BJ (cell line): ENCODE measurements at regions not wholly inside any gene's neighbourhood (a gene's known extent, or its start where the extent isn't known, plus 50 kb on each side); places are given as distances from the start of the nearest gene placed in this dataset.

Experiments used
- CTCF ChIA-PET: fragments of 350-600 bp; formaldehyde crosslinking; extraction: SDS; loops from one replicate; lab custom pipeline; 2021; ENCODE audit warnings: antibody characterized with exemption, inconsistent platforms; lab: Yijun Ruan, JAX
- POLR2A ChIA-PET: fragments of 300-600 bp; sonication (Branson Sonifier 250); formaldehyde crosslinking; extraction: SDS; loops from one replicate; lab custom pipeline; 2021; ENCODE audit warnings: antibody characterized with exemption; lab: Charles Lee
- DNase-seq: peaks from one replicate; pipeline ENCODE4 v3.0.0-alpha.2; 2011; ENCODE audit warnings: low read depth
- H3K27me3 ChIP-seq: 2 replicates; pipeline ENCODE4 v1.6.0; 2011; ENCODE audit warnings: low read length; ENCODE audit not compliant: control insufficient read depth, insufficient read depth
- H3K36me3 ChIP-seq: 2 replicates; pipeline ENCODE4 v1.5.1; 2011; ENCODE audit warnings: low read length; ENCODE audit not compliant: control insufficient read depth, insufficient read depth
- H3K4me3 ChIP-seq: 2 replicates; pipeline ENCODE4 v1.5.1; 2011; ENCODE audit warnings: low read depth, mild to moderate bottlenecking, control low read depth, low read length
- CTCF ChIP-seq: IDR thresholded peaks from 2 replicates; pipeline ENCODE4 v1.5.1; 2011; ENCODE audit warnings: low read depth, mild to moderate bottlenecking, control low read depth, inconsistent platforms, low read length, moderate library complexity; ENCODE audit not compliant: insufficient read depth

DNA sequence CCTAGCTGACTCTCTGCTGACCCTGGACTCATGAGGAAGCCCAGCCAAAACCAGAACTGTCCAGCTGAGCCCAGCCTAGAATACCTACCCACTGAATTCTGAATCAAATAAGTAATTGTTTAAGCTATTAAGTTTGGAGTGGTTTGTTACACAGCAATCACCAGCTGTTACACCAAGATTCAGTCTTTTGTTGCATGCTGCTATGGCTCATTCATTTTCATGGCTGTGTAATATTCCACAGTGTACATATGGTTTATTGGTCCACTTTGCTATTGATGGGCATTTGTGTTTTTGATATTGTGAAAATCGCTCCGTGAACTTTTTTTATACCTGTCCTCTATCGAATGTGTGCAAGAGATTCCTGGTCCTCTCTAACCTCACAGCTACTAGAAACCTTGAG is 156.4 kb downstream of the FGF18 start:
- Histone ChIP-seq H3K4me3 (no peak overlapping the region), H3K27me3 (peaks cover 17% of the 10 kb centered on the region), H3K36me3 (no peaks in the 10 kb centered on the region)
- no peak for TF ChIP-seq CTCF
- DNase-seq = no peak
- ChIA-PET POLR2A (no interaction called here), CTCF (interaction anchor here (0.7 kb wide), 1 partner anchor 250 kb away, joined by 3 read pairs; no protein-coding TSS in a partner anchor)

DNA sequence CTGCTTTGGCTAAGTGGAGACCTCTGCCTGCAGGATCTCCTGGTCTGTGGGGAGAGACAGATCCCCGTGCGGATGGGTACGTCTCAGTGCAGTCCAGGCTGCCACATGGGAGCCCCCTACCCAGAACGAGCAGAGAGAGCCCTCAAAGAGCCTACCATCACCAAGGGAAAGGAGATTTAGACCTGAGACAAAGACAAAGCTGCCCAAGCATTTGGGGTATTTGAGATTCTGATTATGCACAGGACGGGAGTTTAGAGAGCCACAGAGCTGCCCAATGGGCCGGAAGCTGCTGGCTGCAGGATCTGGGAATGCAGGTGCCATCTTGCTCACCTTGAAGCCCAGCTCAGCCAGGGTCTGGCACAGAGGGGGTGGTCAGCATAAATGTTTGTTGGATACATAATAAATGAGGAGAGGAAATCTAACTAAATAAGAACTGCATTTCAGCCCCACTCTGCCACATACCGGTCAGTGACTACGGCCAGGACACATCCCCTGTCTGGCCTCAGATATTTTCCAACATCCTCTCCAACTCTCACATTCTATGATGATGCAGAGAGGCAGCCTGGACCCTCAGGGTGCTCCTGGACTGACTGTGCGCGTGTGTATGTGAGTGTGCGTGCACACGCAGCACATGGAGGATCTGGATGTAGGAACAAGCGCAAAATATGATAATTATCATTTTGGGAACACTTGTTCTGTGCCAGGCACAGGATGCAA is 157.8 kb downstream of the FGF18 start:
- Histone ChIP-seq H3K4me3 (no peak overlapping the region), H3K27me3 (peaks cover 17% of the 10 kb centered on the region), H3K36me3 (no peaks in the 10 kb centered on the region)
- no peak for TF ChIP-seq CTCF
- ChIA-PET POLR2A (no interaction called here), CTCF (no interaction called here)
- DNase-seq = no peak

DNA sequence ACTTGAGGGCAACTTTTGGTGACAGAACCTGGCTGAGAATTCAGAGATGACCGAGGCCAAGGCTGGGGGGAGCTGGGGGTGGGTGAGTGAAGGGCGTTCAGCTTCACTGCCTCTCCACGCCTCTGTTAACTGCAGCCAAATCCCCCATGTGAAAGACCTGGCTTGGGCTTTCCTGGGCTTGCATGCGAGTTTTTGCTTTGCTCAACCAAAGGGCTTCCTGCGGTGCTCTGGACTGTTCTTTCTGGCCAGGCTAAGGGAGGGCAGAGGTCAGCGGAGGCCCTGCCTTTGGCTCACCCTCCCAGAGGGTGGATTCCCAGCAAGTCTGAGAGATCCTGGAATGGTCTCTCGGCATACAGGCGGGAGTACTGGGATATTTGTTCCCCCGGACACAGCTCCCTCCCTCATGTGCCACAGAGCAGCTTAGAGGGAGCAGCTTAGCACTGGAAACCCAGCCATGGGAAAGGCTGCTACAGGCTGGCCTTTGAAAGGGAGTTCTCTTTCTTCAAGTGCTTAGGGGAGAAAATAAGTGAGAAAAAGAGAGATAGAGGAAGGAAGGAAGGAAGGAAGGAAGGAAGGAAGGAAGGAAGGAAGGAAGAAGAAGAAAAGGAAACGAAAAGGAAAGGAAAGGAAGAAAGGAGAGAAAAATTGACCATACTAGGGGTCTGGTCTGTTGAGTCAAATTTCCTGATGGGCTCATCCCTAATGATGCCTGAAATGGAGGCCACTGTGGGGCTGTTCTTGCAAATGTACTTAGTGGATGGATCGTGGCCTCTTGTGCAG is 158.8 kb downstream of the FGF18 start:
- no peak for TF ChIP-seq CTCF
- peaks cover 17% of the 10 kb centered on the region for H3K27me3 ChIP-seq
- DNase-seq = no peak
- no peak overlapping the region for H3K4me3 ChIP-seq
- POLR2A ChIA-PET = no interaction called here
- CTCF ChIA-PET = no interaction called here
- H3K36me3 ChIP-seq = no peaks in the 10 kb centered on the region

GRCh38 chr5:171578829-171579491 is 159.5 kb downstream of the FGF18 start:
- peaks cover 17% of the 10 kb centered on the region for H3K27me3 ChIP-seq
- POLR2A ChIA-PET = no interaction called here
- CTCF ChIA-PET = no interaction called here
- TF ChIP-seq CTCF = no peak
- no peak for DNase-seq
- H3K36me3 ChIP-seq = no peaks in the 10 kb centered on the region
- H3K4me3 ChIP-seq = no peak overlapping the region

- no peak for DNase-seq
- Histone ChIP-seq H3K4me3 (no peak overlapping the region), H3K36me3 (no peaks in the 10 kb centered on the region), H3K27me3 (peaks cover 17% of the 10 kb centered on the region)
- CTCF ChIA-PET = no interaction called here
- POLR2A ChIA-PET = no interaction called here
- TF ChIP-seq CTCF = no peak
Observed at GRCh38 chr5:171579976-171580411, 160.5 kb downstream of the FGF18 start.
